ENCODE measurements at regions not wholly inside any gene's neighbourhood (a gene's known extent, or its start where the extent isn't known, plus 50 kb on each side); places are given as distances from the start of the nearest gene placed in this dataset.
"Not testable (repeated sequence)": the region's sequence is repeated elsewhere in the genome, so short reads cannot be mapped to it uniquely, and the experiment has no call there.

DNA sequence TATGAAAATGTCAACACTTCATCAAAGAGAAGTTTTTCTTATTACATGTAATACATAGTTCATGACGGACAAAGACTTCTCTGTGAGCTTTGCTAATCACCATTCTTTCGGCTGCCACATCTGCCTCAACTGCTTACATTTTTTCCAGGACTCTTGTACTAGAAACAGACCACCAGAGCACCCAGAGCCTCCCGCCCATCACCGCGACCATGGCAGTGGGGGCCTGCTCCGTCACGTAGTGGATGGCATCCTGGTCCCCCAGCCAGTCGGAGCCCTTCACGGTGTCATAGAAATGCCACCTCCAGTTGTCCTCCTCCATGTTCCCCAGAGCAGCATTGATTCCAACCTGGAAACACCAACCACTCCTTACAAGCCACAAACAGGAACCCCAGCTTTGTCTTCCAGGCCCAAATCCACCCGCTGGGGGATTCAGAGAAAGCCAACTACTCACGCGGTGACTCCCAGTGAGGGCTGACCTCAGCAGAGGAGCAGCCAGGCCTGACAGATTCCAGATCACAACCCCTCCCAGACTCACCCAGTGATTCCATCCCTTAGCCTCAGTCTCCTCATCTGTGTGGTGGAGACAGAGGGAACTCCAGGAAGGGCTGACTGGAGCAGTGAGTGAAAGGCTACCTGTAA lies 76.2 kb upstream of the TNK2 start:
- H3K9me3 ChIP-seq (ENCODE audit: low read length); H3K9me2 ChIP-seq (ENCODE audit: low read depth, low read length); H3K27me3 ChIP-seq (ENCODE audit: insufficient read depth, low read length); H3K79me2 ChIP-seq (ENCODE audit: insufficient read depth, low read length); H3K27ac ChIP-seq (ENCODE audit: low read depth, low read length, poor library complexity, severe bottlenecking); H4K20me1 ChIP-seq (ENCODE audit: insufficient read depth, low read length); H2AFZ ChIP-seq (ENCODE audit: low read length); H3F3A ChIP-seq (ENCODE audit: insufficient read depth, low read length); H3K4me2 ChIP-seq (ENCODE audit: low read length); H3K4me1 ChIP-seq (ENCODE audit: insufficient read depth, low read length, severe bottlenecking); H3K4me3 ChIP-seq (ENCODE audit: low read depth, low read length, poor library complexity, severe bottlenecking); H3K9ac ChIP-seq (ENCODE audit: low read length): not testable (repeated sequence)
- peaks cover 14% of the 10 kb centered on the region for H3K36me3 ChIP-seq (ENCODE audit: insufficient read depth, low read length)

DNA sequence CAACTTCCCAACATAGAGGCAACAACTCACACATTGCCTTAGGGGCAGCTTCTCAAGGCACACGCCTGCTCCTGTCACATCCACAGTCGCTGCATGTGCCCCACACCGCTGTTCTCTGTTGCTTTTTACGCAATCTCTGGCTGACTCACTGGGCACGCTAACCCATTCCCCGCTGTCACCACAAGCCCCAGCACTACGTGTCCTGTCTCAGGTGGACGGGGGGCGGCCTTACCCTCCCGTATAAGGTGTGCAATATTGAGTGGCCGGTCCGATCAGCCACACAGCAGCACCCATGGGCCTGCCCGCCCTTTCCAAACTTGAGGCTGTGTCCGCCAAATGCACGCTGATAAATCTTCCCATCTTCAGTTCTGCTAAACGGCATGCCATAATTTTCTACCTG lies 75.5 kb upstream of the TNK2 start:
- H3K79me2 ChIP-seq (ENCODE audit: insufficient read depth, low read length); H3K4me2 ChIP-seq (ENCODE audit: low read length); H3K4me3 ChIP-seq (ENCODE audit: low read depth, low read length, poor library complexity, severe bottlenecking); H4K20me1 ChIP-seq (ENCODE audit: insufficient read depth, low read length); H3K27me3 ChIP-seq (ENCODE audit: insufficient read depth, low read length); H3F3A ChIP-seq (ENCODE audit: insufficient read depth, low read length); H3K9me3 ChIP-seq (ENCODE audit: low read length); H3K9ac ChIP-seq (ENCODE audit: low read length); H2AFZ ChIP-seq (ENCODE audit: low read length); H3K4me1 ChIP-seq (ENCODE audit: insufficient read depth, low read length, severe bottlenecking); H3K9me2 ChIP-seq (ENCODE audit: low read depth, low read length); H3K27ac ChIP-seq (ENCODE audit: low read depth, low read length, poor library complexity, severe bottlenecking): not testable (repeated sequence)
- peaks cover 14% of the 10 kb centered on the region for H3K36me3 ChIP-seq (ENCODE audit: insufficient read depth, low read length)

DNA sequence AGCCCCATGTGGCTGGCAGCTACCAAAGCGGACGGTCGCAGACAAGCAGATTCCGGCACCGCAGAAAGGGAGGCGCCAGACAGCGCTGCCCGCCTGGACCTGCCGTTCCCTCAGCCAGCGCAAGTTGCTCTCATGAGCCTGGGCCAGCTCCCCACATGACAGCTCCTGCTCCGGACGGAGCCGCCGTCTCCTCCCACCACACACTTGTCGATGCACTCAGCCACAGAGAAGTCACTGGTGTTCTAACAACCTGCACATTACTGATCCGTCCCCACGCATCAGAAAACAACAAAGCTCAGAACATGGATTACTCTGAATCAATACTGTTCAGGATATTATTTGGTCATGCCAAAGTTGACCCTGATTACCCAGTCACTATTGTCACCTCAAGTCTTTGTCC lies 74.4 kb upstream of the TNK2 start:
- not testable (repeated sequence) for H3K9me3 ChIP-seq (ENCODE audit: low read length); H2AFZ ChIP-seq (ENCODE audit: low read length); H3K4me3 ChIP-seq (ENCODE audit: low read depth, low read length, poor library complexity, severe bottlenecking); H3F3A ChIP-seq (ENCODE audit: insufficient read depth, low read length); H3K4me2 ChIP-seq (ENCODE audit: low read length); H3K9me2 ChIP-seq (ENCODE audit: low read depth, low read length); H4K20me1 ChIP-seq (ENCODE audit: insufficient read depth, low read length); H3K79me2 ChIP-seq (ENCODE audit: insufficient read depth, low read length); H3K9ac ChIP-seq (ENCODE audit: low read length); H3K27ac ChIP-seq (ENCODE audit: low read depth, low read length, poor library complexity, severe bottlenecking); H3K27me3 ChIP-seq (ENCODE audit: insufficient read depth, low read length); H3K4me1 ChIP-seq (ENCODE audit: insufficient read depth, low read length, severe bottlenecking)
- H3K36me3 ChIP-seq (ENCODE audit: insufficient read depth, low read length): peaks cover 14% of the 10 kb centered on the region

DNA sequence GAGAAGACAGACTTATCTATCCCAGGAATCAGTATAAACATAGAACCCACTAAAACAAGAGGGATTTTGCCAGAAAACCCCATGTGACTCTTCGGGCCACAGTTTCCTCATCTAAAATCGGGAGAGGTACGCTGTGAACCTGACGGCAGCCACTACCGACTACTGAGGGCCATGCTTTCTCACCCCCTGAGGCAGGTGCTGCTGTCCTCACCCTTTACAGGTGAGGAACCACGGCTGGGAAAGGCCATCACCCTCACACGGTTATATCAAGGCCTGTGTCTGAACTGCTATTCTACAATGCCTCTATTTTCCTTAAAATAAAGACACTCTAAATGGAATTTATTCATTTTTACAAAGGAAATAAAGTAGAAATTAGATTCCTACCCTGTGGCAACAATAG lies 73.4 kb upstream of the TNK2 start:
- not testable (repeated sequence) for H4K20me1 ChIP-seq (ENCODE audit: insufficient read depth, low read length); H3K27me3 ChIP-seq (ENCODE audit: insufficient read depth, low read length); H3K9ac ChIP-seq (ENCODE audit: low read length); H2AFZ ChIP-seq (ENCODE audit: low read length); H3K27ac ChIP-seq (ENCODE audit: low read depth, low read length, poor library complexity, severe bottlenecking); H3F3A ChIP-seq (ENCODE audit: insufficient read depth, low read length); H3K9me3 ChIP-seq (ENCODE audit: low read length); H3K79me2 ChIP-seq (ENCODE audit: insufficient read depth, low read length); H3K9me2 ChIP-seq (ENCODE audit: low read depth, low read length); H3K4me2 ChIP-seq (ENCODE audit: low read length); H3K4me1 ChIP-seq (ENCODE audit: insufficient read depth, low read length, severe bottlenecking); H3K4me3 ChIP-seq (ENCODE audit: low read depth, low read length, poor library complexity, severe bottlenecking)
- H3K36me3 ChIP-seq (ENCODE audit: insufficient read depth, low read length): peaks cover 16% of the 10 kb centered on the region

DNA sequence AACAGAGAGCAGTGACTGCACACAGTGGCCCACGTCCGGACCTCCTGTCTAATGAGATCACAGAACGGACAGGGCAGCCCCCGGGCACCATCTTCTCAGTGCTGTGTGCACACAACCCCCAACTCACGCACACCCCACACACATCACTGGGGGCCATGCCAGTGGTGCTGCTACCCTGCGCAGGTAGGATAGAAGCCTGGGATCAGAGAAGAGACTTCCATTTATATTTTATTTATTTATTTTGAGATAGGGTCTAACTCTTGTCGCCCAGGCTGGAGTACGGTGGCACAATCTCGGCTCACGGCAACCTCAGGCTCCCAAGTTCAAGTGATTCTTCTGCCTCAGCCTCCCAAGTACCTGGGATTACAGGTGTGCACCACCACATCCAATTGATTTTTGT lies 71.5 kb upstream of the TNK2 start:
- not testable (repeated sequence) for H3F3A ChIP-seq (ENCODE audit: insufficient read depth, low read length); H2AFZ ChIP-seq (ENCODE audit: low read length); H3K9ac ChIP-seq (ENCODE audit: low read length); H3K9me2 ChIP-seq (ENCODE audit: low read depth, low read length); H3K9me3 ChIP-seq (ENCODE audit: low read length); H3K4me2 ChIP-seq (ENCODE audit: low read length); H3K4me3 ChIP-seq (ENCODE audit: low read depth, low read length, poor library complexity, severe bottlenecking); H4K20me1 ChIP-seq (ENCODE audit: insufficient read depth, low read length); H3K4me1 ChIP-seq (ENCODE audit: insufficient read depth, low read length, severe bottlenecking); H3K27ac ChIP-seq (ENCODE audit: low read depth, low read length, poor library complexity, severe bottlenecking); H3K79me2 ChIP-seq (ENCODE audit: insufficient read depth, low read length); H3K27me3 ChIP-seq (ENCODE audit: insufficient read depth, low read length)
- H3K36me3 ChIP-seq (ENCODE audit: insufficient read depth, low read length): peaks cover 27% of the 10 kb centered on the region

DNA sequence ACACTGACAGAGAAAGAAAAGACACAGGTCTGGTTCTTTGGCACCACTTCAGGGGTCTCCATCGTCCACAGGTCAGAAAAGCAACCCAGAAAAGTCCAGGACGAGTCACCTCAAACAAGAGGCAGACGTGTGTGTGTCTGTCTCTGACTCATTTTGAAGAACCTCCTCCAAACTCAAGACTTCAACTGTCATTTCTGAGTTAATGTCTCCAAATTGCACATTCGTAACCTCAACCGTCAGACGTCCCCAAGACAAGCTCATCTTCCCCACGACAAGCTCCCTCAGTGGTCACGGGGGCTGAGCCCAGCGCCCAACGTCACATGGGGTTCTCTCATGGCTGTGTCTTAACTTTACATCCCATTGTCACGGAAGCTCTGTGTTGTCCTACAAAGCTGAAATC lies 70.2 kb upstream of the TNK2 start:
- not testable (repeated sequence) for H2AFZ ChIP-seq (ENCODE audit: low read length); H3K9me3 ChIP-seq (ENCODE audit: low read length); H3K9me2 ChIP-seq (ENCODE audit: low read depth, low read length); H3K4me1 ChIP-seq (ENCODE audit: insufficient read depth, low read length, severe bottlenecking); H3K27ac ChIP-seq (ENCODE audit: low read depth, low read length, poor library complexity, severe bottlenecking); H3K9ac ChIP-seq (ENCODE audit: low read length); H3K27me3 ChIP-seq (ENCODE audit: insufficient read depth, low read length); H3K4me2 ChIP-seq (ENCODE audit: low read length); H3F3A ChIP-seq (ENCODE audit: insufficient read depth, low read length); H3K79me2 ChIP-seq (ENCODE audit: insufficient read depth, low read length); H3K4me3 ChIP-seq (ENCODE audit: low read depth, low read length, poor library complexity, severe bottlenecking); H4K20me1 ChIP-seq (ENCODE audit: insufficient read depth, low read length)
- H3K36me3 ChIP-seq (ENCODE audit: insufficient read depth, low read length): peaks cover 25% of the 10 kb centered on the region

DNA sequence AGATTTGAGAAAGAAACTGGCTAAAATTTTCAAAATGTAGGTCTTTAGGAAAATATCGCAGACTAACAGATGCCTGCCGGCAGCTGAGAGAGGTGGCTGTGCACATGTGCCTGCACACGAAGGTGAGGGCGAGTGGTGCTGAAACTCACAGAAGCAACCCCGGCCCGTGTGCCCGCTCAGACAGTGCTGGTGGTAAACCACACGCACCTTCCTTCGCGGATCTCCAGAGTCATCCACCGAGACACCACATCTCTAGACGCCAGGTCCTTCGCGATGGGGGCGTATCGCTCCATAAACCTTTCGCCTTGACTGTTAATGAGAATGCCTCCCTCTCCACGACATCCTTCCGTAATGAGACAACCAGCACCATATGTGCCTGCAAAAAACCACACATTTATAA lies 68.5 kb upstream of the TNK2 start:
- H3K4me1 ChIP-seq (ENCODE audit: insufficient read depth, low read length, severe bottlenecking); H3K4me2 ChIP-seq (ENCODE audit: low read length); H3K9me3 ChIP-seq (ENCODE audit: low read length); H3K9ac ChIP-seq (ENCODE audit: low read length); H3K79me2 ChIP-seq (ENCODE audit: insufficient read depth, low read length); H4K20me1 ChIP-seq (ENCODE audit: insufficient read depth, low read length); H2AFZ ChIP-seq (ENCODE audit: low read length); H3K9me2 ChIP-seq (ENCODE audit: low read depth, low read length); H3K27me3 ChIP-seq (ENCODE audit: insufficient read depth, low read length); H3F3A ChIP-seq (ENCODE audit: insufficient read depth, low read length); H3K27ac ChIP-seq (ENCODE audit: low read depth, low read length, poor library complexity, severe bottlenecking); H3K4me3 ChIP-seq (ENCODE audit: low read depth, low read length, poor library complexity, severe bottlenecking): not testable (repeated sequence)
- peaks cover 17% of the 10 kb centered on the region for H3K36me3 ChIP-seq (ENCODE audit: insufficient read depth, low read length)

DNA sequence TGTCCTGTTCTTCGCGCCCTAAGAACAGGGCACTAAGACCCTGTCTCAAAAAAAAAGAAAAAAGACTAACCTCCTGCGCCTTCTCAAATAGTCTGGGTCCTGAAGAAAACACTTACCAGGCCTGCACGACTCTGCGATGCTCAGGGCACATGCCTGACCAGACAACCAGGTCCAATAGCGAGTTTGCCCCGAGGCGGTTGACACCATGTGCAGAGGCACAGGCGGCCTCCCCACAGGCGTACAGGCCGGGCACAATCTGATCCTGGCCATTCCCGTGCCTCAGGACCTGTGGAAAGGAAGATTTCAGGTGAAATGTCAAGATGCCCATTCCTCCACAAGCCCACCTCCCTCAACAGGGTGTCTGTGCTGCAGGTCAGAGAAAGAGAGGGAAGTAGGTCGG lies 65.9 kb upstream of the TNK2 start:
- not testable (repeated sequence) for H2AFZ ChIP-seq (ENCODE audit: low read length); H3K9ac ChIP-seq (ENCODE audit: low read length); H4K20me1 ChIP-seq (ENCODE audit: insufficient read depth, low read length); H3K4me3 ChIP-seq (ENCODE audit: low read depth, low read length, poor library complexity, severe bottlenecking); H3K27me3 ChIP-seq (ENCODE audit: insufficient read depth, low read length); H3K79me2 ChIP-seq (ENCODE audit: insufficient read depth, low read length); H3K4me1 ChIP-seq (ENCODE audit: insufficient read depth, low read length, severe bottlenecking); H3K9me3 ChIP-seq (ENCODE audit: low read length); H3K27ac ChIP-seq (ENCODE audit: low read depth, low read length, poor library complexity, severe bottlenecking); H3K4me2 ChIP-seq (ENCODE audit: low read length); H3F3A ChIP-seq (ENCODE audit: insufficient read depth, low read length); H3K9me2 ChIP-seq (ENCODE audit: low read depth, low read length)
- H3K36me3 ChIP-seq (ENCODE audit: insufficient read depth, low read length): peaks cover 37% of the 10 kb centered on the region
